ENCODE measurements at regions not wholly inside any gene's neighbourhood (a gene's known extent, or its start where the extent isn't known, plus 50 kb on each side); places are given as distances from the start of the nearest gene placed in this dataset.

DNA sequence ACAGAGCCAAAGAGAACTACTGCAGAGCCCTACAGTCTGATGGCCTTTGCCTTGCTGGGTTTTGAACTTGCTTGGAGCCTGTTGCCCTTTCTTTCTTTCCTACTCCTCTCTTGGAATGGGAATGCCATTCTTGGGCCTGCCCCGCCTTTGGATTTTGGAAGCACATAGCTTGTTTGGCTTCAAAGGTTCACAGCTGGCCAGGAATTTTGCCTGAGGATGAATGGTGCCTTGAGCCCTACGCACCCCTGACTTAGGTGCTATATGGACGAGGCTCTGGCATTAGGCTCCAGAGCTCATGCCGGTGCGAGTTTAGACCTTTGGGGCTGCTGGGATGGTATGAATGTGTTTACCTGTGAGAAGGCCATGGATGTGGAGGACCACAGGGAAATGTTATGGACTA is 663.3 kb upstream of the HS6ST1 start:
- no peak for DNase-seq (ENCODE audit: low spot score in 2 of 2)
- Histone ChIP-seq H3K9me3 (no peaks in the 10 kb centered on the region), H3K27me3 (no peaks in the 10 kb centered on the region), H3K4me1 (no peaks in the 10 kb centered on the region), H3K4me3 (no peak overlapping the region), H3K27ac (no peak overlapping the region), H3K36me3 (no peaks in the 10 kb centered on the region)
- intact Hi-C loops (cut with DNase I): no loop called here
- TF ChIP-seq, protein P1, sequence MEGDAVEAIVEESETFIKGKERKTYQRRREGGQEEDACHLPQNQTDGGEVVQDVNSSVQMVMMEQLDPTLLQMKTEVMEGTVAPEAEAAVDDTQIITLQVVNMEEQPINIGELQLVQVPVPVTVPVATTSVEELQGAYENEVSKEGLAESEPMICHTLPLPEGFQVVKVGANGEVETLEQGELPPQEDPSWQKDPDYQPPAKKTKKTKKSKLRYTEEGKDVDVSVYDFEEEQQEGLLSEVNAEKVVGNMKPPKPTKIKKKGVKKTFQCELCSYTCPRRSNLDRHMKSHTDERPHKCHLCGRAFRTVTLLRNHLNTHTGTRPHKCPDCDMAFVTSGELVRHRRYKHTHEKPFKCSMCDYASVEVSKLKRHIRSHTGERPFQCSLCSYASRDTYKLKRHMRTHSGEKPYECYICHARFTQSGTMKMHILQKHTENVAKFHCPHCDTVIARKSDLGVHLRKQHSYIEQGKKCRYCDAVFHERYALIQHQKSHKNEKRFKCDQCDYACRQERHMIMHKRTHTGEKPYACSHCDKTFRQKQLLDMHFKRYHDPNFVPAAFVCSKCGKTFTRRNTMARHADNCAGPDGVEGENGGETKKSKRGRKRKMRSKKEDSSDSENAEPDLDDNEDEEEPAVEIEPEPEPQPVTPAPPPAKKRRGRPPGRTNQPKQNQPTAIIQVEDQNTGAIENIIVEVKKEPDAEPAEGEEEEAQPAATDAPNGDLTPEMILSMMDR (IDR thresholded peaks at IDR 0.05): no peak

DNA sequence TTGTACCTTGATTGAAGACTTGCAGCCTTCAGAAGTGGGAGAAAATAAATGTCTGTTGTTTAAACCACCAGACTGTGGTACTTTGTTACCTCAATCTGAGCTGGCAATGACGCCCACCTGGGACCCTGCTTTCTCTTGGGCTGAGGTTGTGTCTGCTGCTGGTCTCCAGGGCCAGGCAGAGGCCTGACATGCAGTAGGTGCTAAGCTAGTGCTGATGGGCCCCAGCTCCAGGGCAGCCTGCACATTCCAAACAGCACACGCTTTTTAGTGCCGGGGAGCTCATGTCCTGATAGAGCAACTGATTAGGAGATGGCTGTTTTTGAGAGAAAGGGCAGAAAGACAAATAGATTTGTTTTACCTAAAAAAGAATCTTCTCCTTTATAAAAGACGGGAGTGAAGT is 664.0 kb upstream of the HS6ST1 start:
- H3K9me3 ChIP-seq: no peaks in the 10 kb centered on the region
- intact Hi-C loops (cut with DNase I): no loop called here
- no peaks in the 10 kb centered on the region for H3K4me1 ChIP-seq
- H3K27ac ChIP-seq: no peak overlapping the region
- no peak for DNase-seq (ENCODE audit: low spot score in 2 of 2)
- H3K36me3 ChIP-seq: no peaks in the 10 kb centered on the region
- no peak overlapping the region for H3K4me3 ChIP-seq
- TF ChIP-seq, protein P1 (IDR thresholded peaks at IDR 0.05): no peak
- no peaks in the 10 kb centered on the region for H3K27me3 ChIP-seq

DNA sequence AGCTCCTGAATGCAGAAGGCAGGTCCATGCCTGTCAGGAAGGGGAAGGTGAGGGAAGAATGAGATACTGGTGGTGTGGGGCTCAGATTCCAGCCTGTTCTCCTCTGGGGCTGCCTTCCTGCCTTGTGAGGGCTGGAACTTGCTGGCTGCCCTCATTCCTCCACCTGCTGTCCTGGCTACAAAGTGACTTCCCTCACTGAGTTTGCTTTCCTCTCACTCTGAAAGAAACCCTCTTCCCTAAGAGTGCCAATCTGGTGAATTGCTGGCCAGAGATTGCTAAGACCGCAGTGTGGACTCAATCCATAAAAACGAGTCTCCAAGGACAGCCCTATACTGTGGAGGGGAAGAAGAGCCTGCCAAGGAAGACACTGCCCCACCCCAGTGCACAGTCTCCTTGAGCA is 664.4 kb upstream of the HS6ST1 start:
- intact Hi-C loops (cut with DNase I): no loop called here
- TF ChIP-seq, protein P1 (IDR thresholded peaks at IDR 0.05): no peak
- Histone ChIP-seq H3K4me1 (no peaks in the 10 kb centered on the region), H3K36me3 (no peaks in the 10 kb centered on the region), H3K27me3 (no peaks in the 10 kb centered on the region), H3K27ac (no peak overlapping the region), H3K4me3 (no peak overlapping the region), H3K9me3 (no peaks in the 10 kb centered on the region)
- DNase-seq (ENCODE audit: low spot score in 2 of 2): no peak

DNA sequence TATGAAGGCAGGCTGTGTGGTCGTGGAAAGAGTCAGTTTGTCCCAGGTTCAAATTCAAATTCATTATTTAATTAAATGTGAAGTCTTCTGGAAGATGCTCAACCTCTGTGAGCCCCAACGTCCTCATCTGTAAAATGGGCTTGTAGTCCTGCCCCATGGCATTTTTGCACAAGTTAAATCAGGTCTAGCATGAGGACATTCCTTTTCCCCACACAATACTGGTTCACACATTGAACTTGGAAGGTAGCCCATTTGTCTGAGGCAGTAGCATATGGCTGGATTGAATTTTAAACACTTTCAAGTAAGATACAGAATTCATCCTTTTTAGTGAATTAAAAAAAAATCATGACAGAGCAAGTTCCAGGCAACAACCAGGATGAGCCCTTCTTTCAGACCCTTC is 665.4 kb upstream of the HS6ST1 start:
- no peaks in the 10 kb centered on the region for H3K4me1 ChIP-seq
- TF ChIP-seq, protein P1 (IDR thresholded peaks at IDR 0.05): no peak
- no peaks in the 10 kb centered on the region for H3K9me3 ChIP-seq
- H3K27ac ChIP-seq: no peak overlapping the region
- H3K4me3 ChIP-seq: no peak overlapping the region
- no peaks in the 10 kb centered on the region for H3K27me3 ChIP-seq
- H3K36me3 ChIP-seq: no peaks in the 10 kb centered on the region
- intact Hi-C loops (cut with DNase I): no loop called here
- DNase-seq (ENCODE audit: low spot score in 2 of 2): no peak

DNA sequence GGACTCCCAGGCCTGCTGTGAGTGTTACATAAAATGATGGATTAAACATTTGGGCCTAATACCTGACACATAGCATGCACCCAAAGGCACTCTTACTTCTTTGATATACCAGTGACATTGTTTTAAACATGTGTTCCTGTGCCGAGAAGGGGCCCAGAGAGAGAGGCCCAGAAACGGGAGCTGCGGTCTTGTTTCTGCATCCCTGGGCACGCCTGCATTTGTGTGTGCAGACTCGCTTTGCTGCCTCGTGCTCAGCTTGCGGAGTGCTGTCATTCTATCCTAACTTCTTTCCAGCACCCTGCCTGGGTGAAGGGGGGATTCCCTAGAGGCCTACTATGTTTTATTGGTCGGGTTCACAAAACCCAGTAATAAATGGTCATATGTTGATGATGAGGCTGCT is 666.2 kb upstream of the HS6ST1 start:
- no peak for DNase-seq (ENCODE audit: low spot score in 2 of 2)
- H3K27ac ChIP-seq: no peak overlapping the region
- no peaks in the 10 kb centered on the region for H3K36me3 ChIP-seq
- intact Hi-C loops (cut with DNase I): no loop called here
- no peaks in the 10 kb centered on the region for H3K9me3 ChIP-seq
- H3K4me1 ChIP-seq: no peaks in the 10 kb centered on the region
- TF ChIP-seq, protein P1 (IDR thresholded peaks at IDR 0.05): no peak
- H3K4me3 ChIP-seq: no peak overlapping the region
- no peaks in the 10 kb centered on the region for H3K27me3 ChIP-seq

DNA sequence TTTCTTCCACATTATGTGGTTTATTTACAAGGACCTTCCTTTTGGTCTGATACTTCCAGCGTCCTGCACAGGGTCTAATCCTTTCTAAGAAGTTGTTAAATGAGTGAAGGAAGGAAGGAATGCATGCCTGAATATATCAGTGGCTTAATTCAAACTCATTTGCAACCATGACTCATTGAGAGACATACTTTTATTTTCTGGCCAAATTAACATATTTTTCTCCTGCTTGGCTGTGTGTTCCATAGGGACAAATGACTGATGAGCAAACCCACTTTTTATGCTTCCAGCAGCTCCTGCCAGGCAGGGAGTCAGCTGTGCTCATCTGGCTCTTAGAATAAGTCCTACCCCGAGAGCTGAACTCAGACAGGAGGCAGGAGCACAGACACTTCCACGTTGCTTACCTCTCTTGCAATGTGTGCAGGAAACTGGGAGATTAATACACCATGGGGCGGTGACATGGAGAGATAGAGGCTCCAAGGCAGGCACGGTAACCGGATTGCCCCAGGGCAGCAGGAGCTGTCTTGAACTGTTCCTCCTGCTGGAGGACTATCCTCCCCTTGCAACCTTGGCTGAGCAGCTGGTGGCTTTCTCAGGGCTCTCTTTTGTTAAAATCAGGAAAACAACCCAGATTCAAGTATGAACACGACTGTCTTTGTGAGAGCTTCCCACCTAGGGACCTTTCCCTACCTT is 667.5 kb upstream of the HS6ST1 start:
- no peak overlapping the region for H3K4me3 ChIP-seq
- intact Hi-C loops (cut with DNase I): no loop called here
- H3K36me3 ChIP-seq: no peaks in the 10 kb centered on the region
- no peaks in the 10 kb centered on the region for H3K4me1 ChIP-seq
- DNase-seq (ENCODE audit: low spot score in 2 of 2): no peak
- no peak overlapping the region for H3K27ac ChIP-seq
- H3K9me3 ChIP-seq: no peaks in the 10 kb centered on the region
- TF ChIP-seq, protein P1 (IDR thresholded peaks at IDR 0.05): no peak
- H3K27me3 ChIP-seq: no peaks in the 10 kb centered on the region
